Loucy (cell line): ENCODE measurements at regions not wholly inside any gene's neighbourhood (a gene's known extent, or its start where the extent isn't known, plus 50 kb on each side); places are given as distances from the start of the nearest gene placed in this dataset.

ENCODE experiments used
- H2AFZ ChIP-seq: fragments of 200-600 bp; sonication (generic); 2 replicates; pipeline ENCODE4 v1.6.0; 2016; ENCODE audit warnings: antibody characterized with exemption, mild to moderate bottlenecking, low read length, moderate library complexity
- H3F3A ChIP-seq: fragments of 200-600 bp; 2 replicates; pipeline ENCODE4 v1.6.0; 2016; ENCODE audit warnings: antibody characterized with exemption, low read depth, mild to moderate bottlenecking
- H3K27me3 ChIP-seq: fragments of 200-600 bp; sonication (generic); 2 replicates; pipeline ENCODE4 v1.6.1; 2014; ENCODE audit warnings: low read length, mild to moderate bottlenecking; ENCODE audit not compliant: insufficient read depth, poor library complexity, severe bottlenecking
- H3K36me3 ChIP-seq: fragments of 200-600 bp; sonication (generic); 2 replicates; pipeline ENCODE4 v1.6.1; 2016; ENCODE audit warnings: low read length; ENCODE audit not compliant: insufficient read depth
- H3K4me1 ChIP-seq: fragments of 200-600 bp; sonication (generic); 2 replicates; pipeline ENCODE4 v1.5.1; 2014; ENCODE audit warnings: low read length, mild to moderate bottlenecking; ENCODE audit not compliant: insufficient read depth, poor library complexity, severe bottlenecking
- H3K4me2 ChIP-seq: fragments of 200-600 bp; sonication (generic); 2 replicates; pipeline ENCODE4 v1.6.0; 2014; ENCODE audit warnings: antibody characterized with exemption, low read length, low read depth, mild to moderate bottlenecking; ENCODE audit not compliant: poor library complexity, severe bottlenecking
- H3K4me3 ChIP-seq: fragments of 200-600 bp; sonication (generic); 2 replicates; pipeline ENCODE4 v1.5.1; 2014; ENCODE audit warnings: low read length, mild to moderate bottlenecking, mixed read lengths; ENCODE audit not compliant: poor library complexity, severe bottlenecking
- H3K79me2 ChIP-seq: fragments of 200-600 bp; sonication (generic); 2 replicates; pipeline ENCODE4 v1.6.1; 2014; ENCODE audit warnings: low read length; ENCODE audit not compliant: insufficient read depth
- H3K9ac ChIP-seq: fragments of 200-600 bp; sonication (generic); 2 replicates; pipeline ENCODE4 v1.6.0; 2014; ENCODE audit warnings: mild to moderate bottlenecking, low read depth, low read length, moderate library complexity; ENCODE audit not compliant: poor library complexity, severe bottlenecking
- H3K9me2 ChIP-seq: fragments of 200-600 bp; sonication (generic); replicated peaks from 2 replicates; pipeline ENCODE4 v1.6.1; 2016; ENCODE audit warnings: low read depth, low read length, mixed read lengths
- H3K9me3 ChIP-seq: fragments of 200-600 bp; sonication (generic); 2 replicates; pipeline ENCODE4 v1.6.1; 2014; ENCODE audit warnings: mild to moderate bottlenecking, antibody characterized with exemption, low read length, low read depth; ENCODE audit not compliant: insufficient read depth
- H4K20me1 ChIP-seq: fragments of 200-600 bp; sonication (generic); 2 replicates; pipeline ENCODE4 v1.6.0; 2014; ENCODE audit warnings: antibody characterized with exemption, low read length, mild to moderate bottlenecking; ENCODE audit not compliant: insufficient read depth, poor library complexity, severe bottlenecking
- EZH2phosphoT487 ChIP-seq: fragments of 200-600 bp; IDR thresholded peaks from 2 replicates; pipeline ENCODE4 v1.6.1; 2018; ENCODE audit warnings: antibody characterized with exemption, mild to moderate bottlenecking, moderate library complexity, borderline replicate concordance
- TF ChIP-seq, protein P1 (sequence below): fragments of 200-600 bp; sonication (generic); conservative IDR thresholded peaks from 2 replicates; pipeline ENCODE4 v1.5.1; 2014; ENCODE audit warnings: mild to moderate bottlenecking, antibody characterized with exemption, low read length

DNA sequence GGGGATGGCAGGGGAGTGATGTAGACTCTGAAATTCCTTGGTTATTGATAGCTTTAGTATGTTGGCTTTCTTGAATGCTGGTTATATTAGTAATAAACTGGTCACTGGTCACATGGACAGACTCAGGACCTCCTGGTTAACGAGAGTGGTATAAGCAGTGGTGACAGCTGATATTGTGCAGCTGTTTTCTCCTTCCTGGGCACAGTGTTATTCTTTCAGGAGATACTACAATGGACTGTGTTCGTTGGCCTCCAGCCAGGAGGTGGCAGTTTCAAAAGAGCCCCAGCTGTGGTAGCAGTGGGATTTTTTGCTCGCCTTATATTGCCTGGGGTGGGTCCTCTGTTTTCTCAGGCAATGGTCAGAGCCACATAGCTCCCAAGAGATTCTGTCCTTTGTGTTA is 181.6 kb upstream of the RBMS3 start:
- Histone ChIP-seq H3K79me2 (no peaks in the 10 kb centered on the region), H3K4me3 (no peak overlapping the region), H3K9ac (no peak overlapping the region), H3F3A (no peaks in the 10 kb centered on the region), H3K9me2 (no peaks in the 10 kb centered on the region), H4K20me1 (no peaks in the 10 kb centered on the region), H3K27me3 (no peaks in the 10 kb centered on the region), H2AFZ (no peak overlapping the region), H3K36me3 (no peaks in the 10 kb centered on the region), H3K4me2 (no peak overlapping the region), H3K4me1 (no peaks in the 10 kb centered on the region), H3K9me3 (no peaks in the 10 kb centered on the region)
- TF ChIP-seq, protein P1, sequence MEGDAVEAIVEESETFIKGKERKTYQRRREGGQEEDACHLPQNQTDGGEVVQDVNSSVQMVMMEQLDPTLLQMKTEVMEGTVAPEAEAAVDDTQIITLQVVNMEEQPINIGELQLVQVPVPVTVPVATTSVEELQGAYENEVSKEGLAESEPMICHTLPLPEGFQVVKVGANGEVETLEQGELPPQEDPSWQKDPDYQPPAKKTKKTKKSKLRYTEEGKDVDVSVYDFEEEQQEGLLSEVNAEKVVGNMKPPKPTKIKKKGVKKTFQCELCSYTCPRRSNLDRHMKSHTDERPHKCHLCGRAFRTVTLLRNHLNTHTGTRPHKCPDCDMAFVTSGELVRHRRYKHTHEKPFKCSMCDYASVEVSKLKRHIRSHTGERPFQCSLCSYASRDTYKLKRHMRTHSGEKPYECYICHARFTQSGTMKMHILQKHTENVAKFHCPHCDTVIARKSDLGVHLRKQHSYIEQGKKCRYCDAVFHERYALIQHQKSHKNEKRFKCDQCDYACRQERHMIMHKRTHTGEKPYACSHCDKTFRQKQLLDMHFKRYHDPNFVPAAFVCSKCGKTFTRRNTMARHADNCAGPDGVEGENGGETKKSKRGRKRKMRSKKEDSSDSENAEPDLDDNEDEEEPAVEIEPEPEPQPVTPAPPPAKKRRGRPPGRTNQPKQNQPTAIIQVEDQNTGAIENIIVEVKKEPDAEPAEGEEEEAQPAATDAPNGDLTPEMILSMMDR = no peak
- TF ChIP-seq EZH2phosphoT487 = no peak

DNA sequence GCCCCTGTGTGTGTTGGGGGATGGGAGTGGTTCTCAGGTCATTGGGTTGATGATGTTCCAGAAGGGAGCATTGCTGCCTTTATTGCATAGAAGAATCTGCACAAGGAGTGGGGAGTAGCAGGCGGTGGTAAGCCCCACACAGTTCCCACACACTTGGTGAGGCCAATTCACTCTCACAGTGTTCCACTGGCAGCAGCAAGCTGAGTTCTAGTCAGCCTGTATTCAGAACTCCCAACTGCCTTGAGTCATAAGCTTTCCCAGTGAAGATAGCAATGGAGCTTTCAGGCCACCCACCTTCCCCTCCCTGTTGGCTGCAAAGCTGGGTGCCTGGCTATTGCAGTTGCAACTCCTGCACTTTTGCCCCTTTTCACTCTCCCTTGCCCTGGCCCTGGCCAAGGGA is 181.1 kb upstream of the RBMS3 start:
- Histone ChIP-seq H3K4me2 (no peak overlapping the region), H3K79me2 (no peaks in the 10 kb centered on the region), H3K9me2 (no peaks in the 10 kb centered on the region), H3K9ac (no peak overlapping the region), H4K20me1 (no peaks in the 10 kb centered on the region), H2AFZ (no peak overlapping the region), H3F3A (no peaks in the 10 kb centered on the region), H3K4me1 (no peaks in the 10 kb centered on the region), H3K36me3 (no peaks in the 10 kb centered on the region), H3K9me3 (no peaks in the 10 kb centered on the region), H3K4me3 (no peak overlapping the region), H3K27me3 (no peaks in the 10 kb centered on the region)
- no peak for TF ChIP-seq EZH2phosphoT487
- TF ChIP-seq, protein P1 = no peak

DNA sequence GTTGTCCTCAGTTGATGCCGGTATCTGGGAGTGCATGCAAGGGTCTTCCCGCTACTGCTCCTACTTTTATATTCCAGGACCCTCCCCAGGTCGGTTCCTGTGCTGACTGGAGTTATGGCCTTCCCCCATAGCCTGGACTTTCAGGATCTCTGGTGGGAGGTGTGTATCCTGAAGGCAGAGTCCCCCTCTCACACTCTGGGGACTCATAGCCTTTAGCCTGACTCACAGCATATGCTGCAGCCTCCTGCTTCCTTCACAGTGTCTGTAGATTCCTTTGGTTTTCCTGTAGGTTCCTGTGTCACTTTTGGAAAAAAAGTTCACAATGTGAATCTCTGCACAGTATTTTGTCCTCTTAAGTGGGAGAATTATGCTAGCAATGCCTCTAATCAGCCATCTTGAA is 180.6 kb upstream of the RBMS3 start:
- H3K27me3 ChIP-seq = no peaks in the 10 kb centered on the region
- no peaks in the 10 kb centered on the region for H3K9me3 ChIP-seq
- H3K4me2 ChIP-seq = no peak overlapping the region
- H3K4me3 ChIP-seq = no peak overlapping the region
- no peaks in the 10 kb centered on the region for H3F3A ChIP-seq
- TF ChIP-seq, protein P1 = no peak
- TF ChIP-seq EZH2phosphoT487 = no peak
- H3K4me1 ChIP-seq = no peaks in the 10 kb centered on the region
- no peak overlapping the region for H2AFZ ChIP-seq
- H4K20me1 ChIP-seq = no peaks in the 10 kb centered on the region
- no peaks in the 10 kb centered on the region for H3K36me3 ChIP-seq
- no peak overlapping the region for H3K9ac ChIP-seq
- H3K79me2 ChIP-seq = no peaks in the 10 kb centered on the region
- no peaks in the 10 kb centered on the region for H3K9me2 ChIP-seq
